ENCODE measurements at regions not wholly inside any gene's neighbourhood (a gene's known extent, or its start where the extent isn't known, plus 50 kb on each side); places are given as distances from the start of the nearest gene placed in this dataset.

- no peaks in the 10 kb centered on the region for H3K9me3 ChIP-seq (ENCODE audit: insufficient read depth, low read depth, low read length)
- H3K9me2 ChIP-seq (replicated peaks; ENCODE audit: low read depth, low read length), result no peaks in the 10 kb centered on the region
- no peaks in the 10 kb centered on the region for H3F3A ChIP-seq (ENCODE audit: low read depth)
- no peaks in the 10 kb centered on the region for H3K27me3 ChIP-seq (ENCODE audit: insufficient read depth, low read length, poor library complexity, severe bottlenecking)
- H3K9ac ChIP-seq (ENCODE audit: low read depth, low read length, poor library complexity, severe bottlenecking), result no peak overlapping the region
- H2AFZ ChIP-seq (ENCODE audit: low read length), result no peak overlapping the region
- no peak overlapping the region for H3K4me3 ChIP-seq (ENCODE audit: low read length, poor library complexity, severe bottlenecking)
- H3K36me3 ChIP-seq (ENCODE audit: insufficient read depth, low read length), result no peaks in the 10 kb centered on the region
- no peaks in the 10 kb centered on the region for H4K20me1 ChIP-seq (ENCODE audit: insufficient read depth, low read length, poor library complexity, severe bottlenecking)
- no peaks in the 10 kb centered on the region for H3K79me2 ChIP-seq (ENCODE audit: insufficient read depth, low read length)
- H3K4me1 ChIP-seq (ENCODE audit: insufficient read depth, low read length, poor library complexity, severe bottlenecking), result no peaks in the 10 kb centered on the region
- H3K4me2 ChIP-seq (ENCODE audit: low read depth, low read length, poor library complexity, severe bottlenecking), result no peak overlapping the region
- TF ChIP-seq, protein P1, sequence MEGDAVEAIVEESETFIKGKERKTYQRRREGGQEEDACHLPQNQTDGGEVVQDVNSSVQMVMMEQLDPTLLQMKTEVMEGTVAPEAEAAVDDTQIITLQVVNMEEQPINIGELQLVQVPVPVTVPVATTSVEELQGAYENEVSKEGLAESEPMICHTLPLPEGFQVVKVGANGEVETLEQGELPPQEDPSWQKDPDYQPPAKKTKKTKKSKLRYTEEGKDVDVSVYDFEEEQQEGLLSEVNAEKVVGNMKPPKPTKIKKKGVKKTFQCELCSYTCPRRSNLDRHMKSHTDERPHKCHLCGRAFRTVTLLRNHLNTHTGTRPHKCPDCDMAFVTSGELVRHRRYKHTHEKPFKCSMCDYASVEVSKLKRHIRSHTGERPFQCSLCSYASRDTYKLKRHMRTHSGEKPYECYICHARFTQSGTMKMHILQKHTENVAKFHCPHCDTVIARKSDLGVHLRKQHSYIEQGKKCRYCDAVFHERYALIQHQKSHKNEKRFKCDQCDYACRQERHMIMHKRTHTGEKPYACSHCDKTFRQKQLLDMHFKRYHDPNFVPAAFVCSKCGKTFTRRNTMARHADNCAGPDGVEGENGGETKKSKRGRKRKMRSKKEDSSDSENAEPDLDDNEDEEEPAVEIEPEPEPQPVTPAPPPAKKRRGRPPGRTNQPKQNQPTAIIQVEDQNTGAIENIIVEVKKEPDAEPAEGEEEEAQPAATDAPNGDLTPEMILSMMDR (conservative IDR thresholded peaks at IDR 0.05; ENCODE audit: low read length), result no peak
- TF ChIP-seq EZH2phosphoT487 (IDR thresholded peaks at IDR 0.05; ENCODE audit: borderline replicate concordance), result no peak
Measured at GRCh38 chr1:238621405-238621804, 730.7 kb upstream of the ZP4 start.

- Histone ChIP-seq H3K4me2 (ENCODE audit: low read depth, low read length, poor library complexity, severe bottlenecking) (no peak overlapping the region), H3K27me3 (ENCODE audit: insufficient read depth, low read length, poor library complexity, severe bottlenecking) (no peaks in the 10 kb centered on the region), H3K4me3 (ENCODE audit: low read length, poor library complexity, severe bottlenecking) (no peak overlapping the region), H3K79me2 (ENCODE audit: insufficient read depth, low read length) (no peaks in the 10 kb centered on the region), H4K20me1 (ENCODE audit: insufficient read depth, low read length, poor library complexity, severe bottlenecking) (no peaks in the 10 kb centered on the region), H3K4me1 (ENCODE audit: insufficient read depth, low read length, poor library complexity, severe bottlenecking) (no peaks in the 10 kb centered on the region), H3K9me2 (replicated peaks; ENCODE audit: low read depth, low read length) (no peaks in the 10 kb centered on the region), H3K9ac (ENCODE audit: low read depth, low read length, poor library complexity, severe bottlenecking) (no peak overlapping the region), H3F3A (ENCODE audit: low read depth) (no peaks in the 10 kb centered on the region), H3K36me3 (ENCODE audit: insufficient read depth, low read length) (no peaks in the 10 kb centered on the region), H2AFZ (ENCODE audit: low read length) (no peak overlapping the region), H3K9me3 (ENCODE audit: insufficient read depth, low read depth, low read length) (no peaks in the 10 kb centered on the region)
- TF ChIP-seq, protein P1 (conservative IDR thresholded peaks at IDR 0.05; ENCODE audit: low read length), result no peak
- TF ChIP-seq EZH2phosphoT487 (IDR thresholded peaks at IDR 0.05; ENCODE audit: borderline replicate concordance), result no peak
Measured at GRCh38 chr1:238619652-238620051, 728.9 kb upstream of the ZP4 start.

- no peak overlapping the region for H3K9ac ChIP-seq (ENCODE audit: low read depth, low read length, poor library complexity, severe bottlenecking)
- H3K4me2 ChIP-seq (ENCODE audit: low read depth, low read length, poor library complexity, severe bottlenecking), result no peak overlapping the region
- no peaks in the 10 kb centered on the region for H3K36me3 ChIP-seq (ENCODE audit: insufficient read depth, low read length)
- no peak for TF ChIP-seq EZH2phosphoT487 (IDR thresholded peaks at IDR 0.05; ENCODE audit: borderline replicate concordance)
- TF ChIP-seq, protein P1 (conservative IDR thresholded peaks at IDR 0.05; ENCODE audit: low read length), result no peak
- H3F3A ChIP-seq (ENCODE audit: low read depth), result no peaks in the 10 kb centered on the region
- H3K9me2 ChIP-seq (replicated peaks; ENCODE audit: low read depth, low read length), result no peaks in the 10 kb centered on the region
- H2AFZ ChIP-seq (ENCODE audit: low read length), result no peak overlapping the region
- H3K4me1 ChIP-seq (ENCODE audit: insufficient read depth, low read length, poor library complexity, severe bottlenecking), result no peaks in the 10 kb centered on the region
- no peaks in the 10 kb centered on the region for H3K79me2 ChIP-seq (ENCODE audit: insufficient read depth, low read length)
- H3K27me3 ChIP-seq (ENCODE audit: insufficient read depth, low read length, poor library complexity, severe bottlenecking), result no peaks in the 10 kb centered on the region
- no peaks in the 10 kb centered on the region for H3K9me3 ChIP-seq (ENCODE audit: insufficient read depth, low read depth, low read length)
- H3K4me3 ChIP-seq (ENCODE audit: low read length, poor library complexity, severe bottlenecking), result no peak overlapping the region
- no peaks in the 10 kb centered on the region for H4K20me1 ChIP-seq (ENCODE audit: insufficient read depth, low read length, poor library complexity, severe bottlenecking)
Measured at GRCh38 chr1:238611406-238611805, 720.7 kb upstream of the ZP4 start.
